HCEC 1CT (cell line): ENCODE measurements at regions not wholly inside any gene's neighbourhood (a gene's known extent, or its start where the extent isn't known, plus 50 kb on each side); places are given as distances from the start of the nearest gene placed in this dataset.
"Not testable (repeated sequence)": the region's sequence is repeated elsewhere in the genome, so short reads cannot be mapped to it uniquely, and the experiment has no call there.

Experiments used
- DNase-seq: peaks from one replicate; pipeline ENCODE4 v3.0.0-alpha.2; 2017

DNA sequence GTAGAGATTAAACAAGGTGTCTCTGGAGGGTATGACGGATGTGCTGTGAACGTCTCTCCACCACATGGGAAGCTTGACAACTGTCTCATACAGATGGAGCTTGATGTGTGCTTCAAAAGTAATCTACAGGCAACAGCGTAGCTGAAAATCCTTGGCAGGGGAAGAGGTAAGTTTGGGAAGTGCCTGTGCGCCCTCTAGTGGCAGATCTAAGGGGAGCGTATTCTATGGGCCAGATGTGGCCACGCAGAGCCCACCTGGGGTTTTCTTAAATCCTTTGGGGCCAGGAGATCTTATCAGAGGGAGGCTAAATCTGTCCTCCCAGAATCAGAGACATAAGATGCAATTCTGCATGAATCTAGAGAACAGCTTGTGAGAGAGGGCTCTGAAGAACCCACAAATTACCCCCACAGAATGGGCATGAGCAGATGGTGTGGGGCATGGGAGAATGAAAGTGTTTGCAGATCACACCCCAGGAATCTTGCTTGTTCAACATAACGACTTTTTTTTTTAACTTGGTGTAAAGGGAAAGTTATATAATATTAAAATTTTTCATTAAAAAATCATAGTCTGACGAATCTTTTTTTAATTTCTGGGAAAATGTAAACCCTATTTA lies 91.2 kb upstream of the MPP7 start:
- peak; percentile 67 for DNase-seq

DNA sequence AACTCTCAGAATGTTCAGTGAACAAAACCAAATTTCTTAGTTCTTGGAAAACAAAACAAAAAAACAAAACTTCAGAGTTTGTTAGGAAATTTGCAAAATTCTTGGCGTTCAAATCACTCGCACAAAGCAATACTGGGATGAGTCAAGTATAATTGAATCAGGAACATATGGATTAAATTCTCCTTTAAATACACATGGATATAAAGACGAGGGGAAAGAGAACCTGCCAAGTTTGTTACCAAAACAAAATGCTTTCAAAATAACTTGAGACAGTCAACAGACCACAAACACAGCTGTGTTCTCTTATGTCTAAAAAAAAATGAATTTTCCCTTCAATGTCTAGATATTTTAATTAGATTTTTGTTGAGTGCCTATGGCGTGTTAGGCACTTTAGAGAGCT lies 93.5 kb upstream of the MPP7 start:
- no peak for DNase-seq

DNA sequence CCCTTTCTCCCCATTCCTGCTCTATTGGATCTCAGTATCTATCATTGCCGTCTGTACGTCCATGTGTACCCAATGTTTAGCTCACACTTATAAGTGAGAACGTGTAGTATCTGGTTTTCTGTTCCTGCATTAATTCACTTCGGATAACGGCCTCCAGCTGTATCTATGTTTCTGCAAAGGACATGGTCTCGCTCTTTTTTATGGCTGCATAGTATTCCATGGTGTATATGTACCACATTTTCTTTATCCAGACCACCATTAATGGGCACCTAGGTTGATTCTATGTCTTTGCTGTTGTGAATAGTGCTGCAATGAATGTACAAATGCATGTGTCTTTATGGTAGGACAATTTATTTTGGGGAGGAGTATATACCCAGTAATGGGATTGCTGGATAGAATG lies 94.4 kb upstream of the MPP7 start:
- no peak for DNase-seq

DNA sequence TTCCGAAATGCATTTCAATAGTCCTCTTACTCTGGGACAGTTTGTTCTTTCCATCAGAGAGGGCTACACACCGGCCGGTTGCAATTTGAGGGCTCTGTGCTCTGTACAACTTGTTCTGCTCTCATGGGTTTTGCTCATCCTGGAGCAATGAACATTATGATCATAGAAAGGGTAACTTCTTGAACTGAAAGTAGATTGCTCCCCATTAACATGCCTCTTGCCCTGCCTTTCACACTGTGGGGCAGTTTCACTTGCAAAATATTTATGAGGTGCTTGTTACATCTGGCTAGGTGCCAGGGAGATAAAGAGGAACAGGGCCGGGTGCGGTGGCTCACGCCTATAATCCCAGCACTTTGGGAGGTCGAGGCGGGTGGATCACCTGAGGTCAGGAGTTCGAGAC lies 97.3 kb upstream of the MPP7 start:
- DNase-seq: no peak

DNA sequence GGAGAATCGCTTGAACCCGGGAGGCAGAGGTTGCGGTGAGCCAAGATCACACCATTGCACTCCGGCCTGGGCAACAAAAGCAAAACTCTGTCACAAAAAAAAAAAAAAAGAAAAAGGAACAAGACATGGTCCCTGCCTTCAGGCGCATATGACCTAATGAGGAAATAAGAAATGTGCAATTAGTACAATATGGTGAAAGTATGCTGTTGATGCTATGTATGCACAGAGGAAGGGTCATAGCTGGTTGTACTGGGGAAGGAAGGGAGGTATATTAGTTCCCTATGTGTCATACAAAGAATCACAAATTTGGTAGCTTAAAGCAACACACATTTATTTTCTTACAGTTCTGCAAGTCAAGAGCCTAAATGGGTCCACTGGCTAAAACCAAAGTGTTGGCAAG lies 97.8 kb upstream of the MPP7 start:
- DNase-seq: no peak

DNA sequence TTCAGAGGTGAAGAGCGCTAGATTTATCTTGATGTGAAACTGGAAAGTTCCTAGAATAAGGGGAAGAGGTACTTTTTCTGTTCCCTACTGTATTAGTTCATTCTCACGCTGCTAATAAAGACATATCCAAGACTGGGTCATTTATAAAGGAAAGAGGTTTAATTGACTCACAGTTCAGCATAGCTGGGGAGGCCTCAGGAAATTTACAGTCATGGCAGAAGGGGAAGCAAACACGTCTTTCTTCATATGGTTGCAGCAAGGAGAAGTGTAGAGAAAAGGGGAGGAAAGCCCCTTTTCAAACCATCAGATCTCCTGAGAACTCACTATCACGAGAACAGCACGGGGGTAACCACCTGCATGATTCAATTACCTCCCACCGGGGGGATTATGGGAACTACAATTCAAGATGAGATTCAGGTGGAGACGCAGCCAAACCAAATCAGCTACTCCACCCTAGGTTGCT lies 99.8 kb upstream of the MPP7 start:
- DNase-seq: not testable (repeated sequence)

DNA sequence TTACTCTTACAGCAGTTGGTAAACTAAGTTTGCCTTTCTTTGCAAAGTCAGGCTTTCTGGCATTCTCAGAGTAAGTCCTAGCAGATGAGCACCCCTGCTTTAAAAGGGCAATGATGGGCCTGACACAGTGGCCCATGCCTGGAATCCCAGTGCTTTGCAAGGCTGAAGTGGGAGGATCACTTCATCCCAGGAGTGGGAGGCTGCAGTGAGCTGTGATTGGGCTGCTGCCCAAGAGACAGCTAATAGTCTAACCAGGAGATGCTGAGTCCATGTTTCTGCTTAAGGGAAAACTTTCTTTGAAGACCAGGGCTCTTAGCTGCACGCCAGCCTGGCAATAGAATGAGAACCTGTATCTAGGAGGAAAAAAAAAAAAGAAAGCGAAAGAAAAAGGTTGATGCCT lies 100.2 kb upstream of the MPP7 start:
- DNase-seq: no peak

DNA sequence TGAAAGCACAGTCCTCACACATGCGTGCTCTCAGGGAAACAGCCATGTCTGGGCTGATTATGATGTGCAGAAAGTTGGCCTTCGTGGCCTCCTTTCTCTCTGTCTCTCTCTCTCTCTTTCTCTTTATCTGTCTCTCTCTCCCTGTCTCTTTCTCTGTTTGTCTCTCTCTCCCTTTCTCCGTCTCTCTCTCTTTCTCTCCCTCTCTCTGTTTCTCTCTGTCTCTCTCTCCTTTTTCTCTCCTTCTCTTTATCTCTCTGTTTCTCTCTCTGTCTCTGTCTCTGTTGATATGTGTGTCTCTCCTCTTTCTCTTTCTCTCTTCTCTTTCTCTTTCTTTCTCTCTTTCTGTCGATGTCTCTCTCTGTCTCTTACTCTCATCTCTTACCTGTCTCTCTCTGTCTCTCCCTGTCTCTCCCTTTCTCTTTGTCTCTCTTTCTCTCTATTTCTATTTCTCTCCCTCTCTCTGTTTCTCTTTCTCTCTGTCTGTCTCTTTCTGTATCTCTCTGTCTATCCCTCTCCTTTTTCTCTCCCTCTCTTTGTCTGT lies 105.4 kb upstream of the MPP7 start:
- no peak for DNase-seq

DNA sequence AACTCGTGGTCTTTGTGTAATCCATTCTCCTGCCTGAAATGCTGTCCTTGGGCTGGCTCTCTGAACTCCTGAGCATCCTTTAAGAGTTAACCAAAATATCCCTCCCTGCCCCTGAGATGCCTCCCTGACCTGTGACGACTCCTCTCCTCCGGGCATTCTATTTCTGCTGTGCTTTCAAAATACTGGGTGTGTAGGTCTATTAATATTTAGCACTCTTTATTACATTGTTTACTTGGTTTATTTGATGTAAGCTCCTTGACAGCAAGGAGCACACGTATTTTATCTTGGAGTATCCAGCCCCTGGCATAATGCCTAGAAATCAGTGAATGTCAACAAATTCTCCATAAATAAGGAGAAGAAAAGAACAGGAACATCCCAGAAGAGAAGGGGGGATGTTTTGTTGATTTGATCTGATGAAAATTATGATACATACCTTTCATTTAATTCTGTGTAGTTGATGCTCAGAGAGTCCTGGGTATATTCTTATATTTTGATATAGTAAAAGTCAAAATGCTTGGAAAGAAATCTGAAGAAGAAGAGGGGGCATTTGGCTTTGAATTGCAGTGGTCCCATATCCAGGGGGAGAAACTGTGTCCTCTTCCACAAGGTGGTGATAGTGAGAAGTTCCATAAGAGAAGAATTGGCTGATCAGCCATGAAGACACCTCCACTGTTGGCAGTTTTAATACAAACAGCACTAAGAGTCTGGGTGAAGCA lies 107.7 kb upstream of the MPP7 start:
- DNase-seq: no peak

DNA sequence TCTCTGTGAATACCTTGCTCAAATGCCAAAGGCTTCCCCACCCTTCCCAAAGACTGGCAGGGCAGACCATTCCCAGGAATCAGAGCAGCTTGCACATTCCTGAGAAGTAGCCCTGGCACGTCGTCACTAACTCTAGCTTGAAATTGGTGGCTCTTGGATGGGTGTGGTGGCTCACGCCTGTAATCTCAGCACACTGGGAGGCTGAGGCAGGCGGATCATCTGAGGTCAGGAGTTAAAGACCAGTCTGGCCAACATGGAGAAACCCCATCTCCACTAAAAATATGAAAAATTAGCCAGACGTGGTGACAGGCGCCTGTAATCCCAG lies 108.2 kb upstream of the MPP7 start:
- no peak for DNase-seq

DNA sequence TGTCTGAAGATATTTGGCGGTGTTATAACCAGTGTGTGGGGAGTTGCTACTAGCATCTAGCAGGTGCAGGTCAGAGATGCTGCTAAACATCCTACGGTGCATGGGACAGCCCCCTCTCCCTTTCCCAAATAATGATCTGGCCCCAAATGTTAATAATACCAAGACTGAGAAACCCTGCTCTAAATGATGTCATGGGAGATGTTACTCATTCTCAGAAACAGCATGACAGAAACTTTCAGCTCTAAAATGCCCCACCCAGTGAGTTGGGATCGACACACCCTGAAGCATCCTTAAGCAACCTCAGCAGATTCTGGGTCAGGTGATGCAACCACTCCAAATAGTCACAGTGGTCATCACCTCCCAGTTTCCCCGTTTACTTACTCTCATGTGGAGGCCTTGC lies 108.8 kb upstream of the MPP7 start:
- DNase-seq: peak; percentile 5

DNA sequence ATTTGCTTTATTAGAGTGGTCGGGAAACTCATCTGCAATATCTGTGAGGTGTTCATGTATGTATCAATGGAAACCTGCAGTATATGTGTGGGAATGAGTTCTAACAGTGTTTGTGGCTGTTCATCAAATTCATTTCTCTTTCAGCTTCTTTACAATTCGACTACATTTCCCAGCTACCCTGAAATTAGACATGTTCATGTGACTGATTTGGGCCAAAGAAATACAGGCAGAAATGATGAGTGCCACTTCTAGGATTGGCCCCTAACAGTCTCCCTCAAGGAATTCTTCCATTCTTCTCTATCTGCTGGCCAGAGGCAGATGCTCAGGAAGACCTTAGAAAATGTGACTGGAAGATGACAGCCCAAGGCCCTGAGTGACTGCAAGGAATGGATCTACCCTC lies 114.8 kb upstream of the WAC start:
- no peak for DNase-seq

DNA sequence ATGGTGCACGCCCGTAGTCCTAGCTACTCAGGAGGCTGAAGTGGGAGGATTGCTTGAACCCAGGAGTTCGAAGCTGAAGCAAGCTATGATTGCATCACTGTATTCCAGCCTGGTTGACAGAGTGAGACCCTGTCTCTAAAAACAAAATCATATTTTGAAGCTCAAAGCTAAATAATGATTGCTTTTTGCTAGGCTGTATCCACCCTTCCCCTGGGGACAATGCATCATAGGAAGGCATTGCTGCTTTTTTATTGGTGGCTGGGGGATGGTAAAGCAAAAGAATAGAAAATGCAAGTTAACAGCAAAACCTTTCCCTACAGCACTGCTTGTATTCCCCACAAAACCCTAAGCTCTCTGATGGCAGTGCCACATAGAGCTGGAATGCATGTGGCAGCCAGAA lies 107.5 kb upstream of the WAC start:
- no peak for DNase-seq

DNA sequence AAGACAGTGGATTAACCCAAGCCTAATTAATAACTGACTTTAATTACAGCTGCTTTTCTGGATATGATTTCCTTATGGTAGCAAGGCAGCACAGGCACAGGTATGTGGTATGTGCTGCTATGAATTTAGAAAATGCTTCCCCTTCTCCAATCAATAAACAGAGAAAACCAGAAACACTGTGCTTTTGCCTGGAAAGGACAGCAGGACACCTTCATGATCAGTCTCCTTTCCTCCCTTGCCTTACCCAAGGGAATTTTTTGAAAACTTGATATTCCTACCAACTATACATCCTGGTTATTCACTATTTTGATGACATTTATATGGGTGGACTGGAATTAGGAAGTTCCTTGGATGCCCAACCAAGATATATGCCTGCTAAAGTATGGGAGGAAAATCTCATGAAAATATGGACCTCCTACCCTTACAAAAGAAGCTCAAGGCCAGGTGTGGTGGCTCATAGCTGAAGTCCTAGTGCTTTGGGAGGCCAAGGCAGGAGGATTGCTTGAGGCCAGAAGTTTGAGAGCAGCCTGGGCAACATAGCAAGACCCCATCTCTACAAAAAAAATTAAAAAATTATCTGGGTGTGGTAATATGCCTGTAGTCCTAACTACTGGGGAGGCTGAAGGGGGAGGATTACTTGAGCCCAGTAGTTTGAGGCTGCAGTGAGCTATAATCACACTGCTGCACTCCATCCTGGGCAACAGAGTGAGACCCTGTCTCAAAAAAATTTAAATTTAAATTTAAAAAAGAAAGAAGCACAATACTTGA lies 106.3 kb upstream of the WAC start:
- DNase-seq: no peak

DNA sequence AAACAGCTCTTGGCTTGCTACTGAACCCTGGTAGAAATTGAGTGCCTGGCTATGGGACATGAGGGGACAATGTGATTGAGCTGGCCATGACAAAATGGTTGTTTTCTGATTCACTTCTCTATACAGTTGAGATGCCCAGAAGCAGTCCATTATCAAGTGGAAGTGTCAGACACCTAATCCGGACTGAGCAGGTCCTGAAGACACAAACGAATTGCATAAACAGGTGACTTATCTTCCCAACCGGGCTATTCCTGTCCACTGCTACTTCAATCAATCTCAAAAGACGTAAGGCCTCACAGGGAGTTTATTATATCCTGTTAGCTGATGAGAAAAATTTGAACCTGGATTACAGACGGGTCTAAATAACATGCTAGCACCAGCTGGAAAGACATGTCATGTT lies 105.5 kb upstream of the WAC start:
- no peak for DNase-seq

DNA sequence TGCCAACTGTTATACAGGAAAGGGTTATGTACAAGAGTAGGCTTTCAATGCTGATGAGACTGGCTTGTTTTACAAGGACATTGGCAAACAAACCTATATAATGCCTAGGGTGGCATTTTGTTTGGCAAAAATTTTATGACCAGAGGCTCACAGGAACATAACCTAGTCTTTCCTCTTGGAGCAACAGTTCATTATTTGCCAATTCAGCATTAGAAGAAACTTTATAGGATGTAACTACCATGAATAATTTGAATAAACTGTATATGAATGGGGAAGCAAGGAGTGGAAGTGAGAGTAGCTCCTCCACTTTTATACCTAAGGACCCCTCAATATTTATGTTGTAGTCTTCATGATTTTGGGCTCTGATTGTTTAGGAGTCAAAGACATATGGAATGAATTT lies 103.9 kb upstream of the WAC start:
- DNase-seq: no peak

DNA sequence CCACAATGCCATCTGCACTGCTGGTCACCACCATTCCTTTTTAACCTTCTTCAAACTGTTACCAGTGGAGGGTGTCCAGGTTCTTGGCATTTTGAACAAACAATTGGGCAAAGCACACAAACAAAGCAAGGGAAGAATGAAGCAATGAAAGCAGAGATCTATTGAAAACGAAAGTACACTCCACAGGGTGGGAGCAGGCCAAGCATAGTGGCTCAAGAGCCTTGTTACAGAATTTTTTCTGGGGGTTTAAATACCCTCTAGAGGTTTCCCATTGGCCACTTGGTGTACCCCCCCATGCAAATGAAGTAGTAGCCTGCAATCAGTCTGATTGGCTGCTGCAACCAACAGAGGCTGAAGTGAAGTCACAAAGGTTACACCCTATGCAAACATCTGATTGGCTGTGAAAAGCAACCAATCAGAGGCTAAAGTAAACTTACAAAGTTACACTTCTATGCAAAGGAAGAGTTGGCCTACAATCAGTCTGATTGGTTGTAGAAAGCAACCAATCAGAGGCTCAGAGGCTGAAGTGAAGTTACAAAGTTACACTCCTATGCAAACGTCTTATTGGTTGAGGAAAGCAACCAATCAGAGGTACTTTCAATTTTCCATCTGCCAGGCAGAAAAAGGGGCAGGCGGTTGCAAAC lies 103.2 kb upstream of the WAC start:
- no peak for DNase-seq

DNA sequence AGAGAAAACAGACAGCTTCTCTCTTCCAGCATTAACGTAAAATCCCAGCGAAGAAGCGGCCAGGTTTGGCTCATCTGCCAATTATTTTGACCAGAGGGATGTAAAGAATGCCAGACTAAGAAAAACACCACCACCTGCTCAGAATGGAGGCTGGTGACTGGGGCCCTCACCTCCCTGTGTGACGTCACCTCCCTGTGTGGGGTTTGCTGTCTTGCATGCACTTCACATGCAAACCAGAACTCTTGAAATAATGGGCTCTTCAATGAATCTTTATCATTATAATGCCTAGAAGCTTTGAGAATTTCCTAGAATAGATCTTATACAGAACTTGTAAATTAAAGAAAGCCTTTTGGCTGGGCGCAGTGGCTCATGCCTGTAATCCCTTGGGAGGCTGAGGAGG lies 101.8 kb upstream of the WAC start:
- DNase-seq: no peak

DNA sequence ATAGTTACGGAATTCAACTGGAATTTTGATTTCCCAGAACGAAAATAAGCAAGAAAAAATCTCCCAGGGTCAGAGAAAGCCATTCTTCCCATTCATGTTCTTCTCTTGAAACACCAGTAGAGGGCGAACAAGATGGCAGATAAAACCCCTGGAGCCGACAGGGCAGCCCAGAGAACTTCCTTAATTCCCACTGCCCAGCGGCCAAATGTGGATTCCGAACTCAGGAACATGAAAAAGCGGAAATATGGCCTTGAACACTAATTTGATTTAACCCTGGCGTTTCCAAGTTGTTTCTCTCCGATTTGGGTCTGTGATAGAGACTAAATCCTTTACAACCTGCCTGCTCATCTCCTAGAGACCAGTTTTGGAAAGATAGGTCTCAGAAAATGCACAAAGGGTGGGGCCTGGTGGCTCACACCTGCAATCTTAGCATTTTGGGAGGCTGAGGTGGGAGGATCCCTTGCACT lies 100.7 kb upstream of the WAC start:
- peak; percentile 77 for DNase-seq

DNA sequence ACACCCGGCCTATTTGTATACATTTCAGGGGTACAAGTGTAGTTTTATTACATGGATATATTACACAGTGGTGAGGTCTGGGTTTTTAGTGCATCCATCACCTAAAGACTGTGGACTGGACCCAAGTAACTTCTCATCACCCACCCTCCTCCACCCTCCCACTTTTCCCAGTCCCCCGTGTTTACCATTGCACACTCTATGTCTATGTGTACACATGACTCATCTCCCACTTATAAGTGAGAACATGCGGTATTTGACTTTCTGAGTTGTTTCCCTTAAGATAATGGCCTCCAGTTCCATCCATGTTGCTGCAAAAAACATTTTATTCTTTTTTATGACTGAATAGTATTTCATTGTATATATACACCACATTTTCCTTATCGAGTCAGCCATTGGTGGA lies 98.9 kb upstream of the WAC start:
- no peak for DNase-seq

DNA sequence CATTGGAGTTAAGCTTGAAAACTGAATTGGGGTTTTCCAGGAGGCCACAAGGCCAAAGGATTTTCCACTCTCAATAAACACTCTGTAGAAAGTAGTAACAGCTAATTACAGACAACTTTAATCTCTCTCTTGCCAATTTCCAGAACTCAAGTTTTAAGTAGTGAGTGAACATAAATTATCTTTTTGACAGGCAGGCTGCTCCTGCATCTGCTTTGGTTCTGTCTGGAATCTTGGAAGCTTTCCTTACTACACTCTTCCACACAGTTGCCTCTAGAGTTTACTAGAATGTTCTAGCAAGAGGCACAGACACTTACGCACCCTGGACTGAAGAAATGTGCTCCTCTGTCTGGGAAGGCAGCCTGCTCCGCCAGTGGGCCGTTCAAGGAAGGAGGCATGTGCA lies 90.5 kb upstream of the WAC start:
- no peak for DNase-seq

DNA sequence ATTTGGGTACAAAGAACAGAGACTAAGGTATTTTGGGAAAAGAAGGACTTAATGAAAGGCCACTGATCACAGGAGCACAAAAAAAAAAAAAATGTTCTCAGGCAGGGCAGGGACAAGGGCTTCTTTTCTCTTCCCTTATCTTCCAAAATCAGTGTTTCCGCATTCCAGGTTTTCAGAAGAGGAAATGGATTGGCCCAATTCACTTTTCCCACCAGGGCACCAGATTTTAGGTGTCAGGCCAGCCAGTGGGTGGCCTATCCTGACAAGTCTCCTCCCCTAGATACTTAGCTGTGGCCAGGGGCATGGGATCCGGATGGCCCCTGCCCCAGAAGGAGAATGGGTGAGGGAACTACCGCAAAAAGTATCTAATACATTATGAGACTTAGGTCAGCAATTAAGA lies 88.9 kb upstream of the WAC start:
- DNase-seq: no peak

DNA sequence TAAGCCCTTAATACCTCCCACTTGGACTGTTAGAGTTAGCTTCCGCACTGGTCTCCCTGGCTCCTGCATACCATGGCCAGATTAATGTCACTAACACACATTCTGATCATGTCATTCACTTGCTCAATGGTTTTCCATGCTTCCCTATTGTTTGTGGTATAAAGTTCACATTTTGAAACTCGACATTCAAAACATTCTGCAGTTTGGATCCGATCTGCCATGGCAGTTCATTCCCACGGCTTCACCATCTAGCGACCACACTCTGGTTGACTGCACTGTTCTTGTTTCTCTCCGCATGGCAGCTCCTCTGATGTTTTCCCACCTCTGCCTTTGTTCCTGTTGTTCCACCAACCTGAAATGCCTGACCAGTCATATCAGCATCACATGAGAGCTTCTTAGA lies 87.4 kb upstream of the WAC start:
- DNase-seq: no peak

DNA sequence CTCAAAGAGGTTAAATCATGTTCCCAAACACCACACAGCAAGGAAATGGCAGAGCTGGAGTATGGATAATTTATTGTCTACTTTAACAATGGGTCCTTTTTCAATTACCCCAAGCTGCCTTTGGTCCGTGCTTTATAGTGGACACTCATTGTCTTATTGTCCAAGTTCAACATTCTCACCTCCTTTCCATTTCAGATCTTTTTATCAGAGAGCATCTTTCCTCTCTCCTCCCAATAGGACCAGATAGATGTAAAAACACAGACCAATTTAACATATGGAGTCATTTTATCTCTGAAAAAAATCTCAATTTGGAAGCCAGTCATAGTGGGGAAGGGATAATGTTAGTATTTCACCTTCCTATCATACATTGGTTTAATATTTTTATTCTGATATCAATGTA lies 83.5 kb upstream of the WAC start:
- no peak for DNase-seq
